ENCODE measurements at regions not wholly inside any gene's neighbourhood (a gene's known extent, or its start where the extent isn't known, plus 50 kb on each side); places are given as distances from the start of the nearest gene placed in this dataset.

DNA sequence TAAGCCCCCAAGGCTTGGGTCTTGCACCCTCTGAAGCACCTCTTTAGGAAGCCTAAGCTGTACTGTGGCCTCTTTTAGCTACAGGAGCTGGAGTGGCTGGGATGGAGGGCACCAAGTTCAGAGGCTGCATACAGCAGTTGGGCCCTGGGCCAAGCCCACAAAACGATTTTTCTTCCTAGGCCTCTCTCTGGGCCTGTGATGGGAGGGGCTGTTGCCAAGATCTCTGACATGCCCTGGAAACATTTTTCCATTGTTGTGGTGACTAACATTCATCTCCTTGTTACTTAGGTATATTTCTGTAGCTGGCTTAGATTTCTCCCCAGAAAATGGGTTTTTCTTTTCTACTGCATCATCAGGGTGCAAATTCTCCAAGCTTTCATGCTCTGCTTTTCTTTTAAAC lies 375.7 kb upstream of the NPSR1 start:
- no peaks in the 10 kb centered on the region for H3K27me3 Mint-ChIP-seq (ENCODE audit: insufficient read depth)
- no peak overlapping the region for H3K27ac Mint-ChIP-seq
- intact Hi-C loops (cut with micrococcal nuclease) = no loop called here

DNA sequence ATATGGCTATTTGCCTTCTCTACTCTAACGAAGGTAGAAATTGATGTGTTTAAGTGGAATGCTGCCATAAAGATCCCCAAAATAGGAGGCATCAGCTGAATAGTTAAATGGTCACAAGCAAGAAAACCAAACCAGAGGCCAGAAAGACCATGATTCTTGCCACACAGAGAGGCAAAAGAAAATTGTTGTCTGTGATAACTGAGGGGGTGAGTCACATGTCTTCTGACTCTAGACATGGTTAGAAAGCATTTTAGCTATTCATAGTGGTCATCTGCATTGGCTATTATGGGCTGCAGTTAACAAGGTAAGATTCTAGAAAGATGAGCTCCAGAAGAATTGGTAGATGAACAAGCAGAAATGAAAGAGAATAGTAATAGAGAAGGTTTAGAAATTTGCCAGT lies 361.4 kb upstream of the NPSR1 start:
- intact Hi-C loops (cut with micrococcal nuclease) = no loop called here
- no peaks in the 10 kb centered on the region for H3K36me3 Mint-ChIP-seq (ENCODE audit: low read depth)
- no peak for DNase-seq (ENCODE audit: low spot score)
- no peaks in the 10 kb centered on the region for H3K4me1 Mint-ChIP-seq (ENCODE audit: low read depth)
- no peaks in the 10 kb centered on the region for H3K9me3 Mint-ChIP-seq
- H3K27me3 Mint-ChIP-seq (ENCODE audit: insufficient read depth) = no peaks in the 10 kb centered on the region
- H3K27ac Mint-ChIP-seq = no peak overlapping the region
- H3K4me3 Mint-ChIP-seq = no peak overlapping the region

More for the DNA sequence above, 375.7 kb upstream of the NPSR1 start:
- no peak for DNase-seq (ENCODE audit: low spot score)
- H3K4me3 Mint-ChIP-seq = no peak overlapping the region
- H3K4me1 Mint-ChIP-seq (ENCODE audit: low read depth) = no peaks in the 10 kb centered on the region
- H3K36me3 Mint-ChIP-seq (ENCODE audit: low read depth) = no peaks in the 10 kb centered on the region
- peaks cover 16% of the 10 kb centered on the region for H3K9me3 Mint-ChIP-seq

DNA sequence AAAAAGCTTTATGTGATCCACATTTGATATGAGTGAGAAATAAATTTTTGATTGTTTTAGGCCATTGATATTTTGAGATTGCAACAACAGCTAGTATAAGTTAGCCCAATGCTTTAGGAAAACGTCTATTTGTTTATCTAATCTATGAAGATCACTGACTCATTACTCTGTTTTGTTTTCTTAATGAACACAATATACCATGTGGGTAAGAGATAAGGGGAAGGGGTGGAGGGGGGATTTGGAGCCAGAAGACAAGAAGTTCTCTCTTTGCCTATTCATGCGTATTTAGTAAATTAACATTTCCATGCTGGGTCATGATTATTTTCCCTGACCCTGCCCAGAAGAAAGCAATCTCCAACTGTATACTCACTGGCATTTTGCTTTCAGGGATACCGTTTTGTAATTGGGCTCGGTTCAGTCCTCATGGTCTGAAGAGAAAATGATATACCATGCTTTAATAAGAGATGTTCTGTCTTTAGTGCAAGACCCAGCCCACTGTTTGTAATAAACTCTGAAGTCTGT lies 359.5 kb upstream of the NPSR1 start:
- no peak overlapping the region for H3K4me3 Mint-ChIP-seq
- no peak overlapping the region for H3K27ac Mint-ChIP-seq
- intact Hi-C loops (cut with micrococcal nuclease) = no loop called here
- H3K27me3 Mint-ChIP-seq (ENCODE audit: insufficient read depth) = no peaks in the 10 kb centered on the region
- H3K36me3 Mint-ChIP-seq (ENCODE audit: low read depth) = no peaks in the 10 kb centered on the region
- DNase-seq (ENCODE audit: low spot score) = no peak
- H3K4me1 Mint-ChIP-seq (ENCODE audit: low read depth) = no peaks in the 10 kb centered on the region
- H3K9me3 Mint-ChIP-seq = no peaks in the 10 kb centered on the region

DNA sequence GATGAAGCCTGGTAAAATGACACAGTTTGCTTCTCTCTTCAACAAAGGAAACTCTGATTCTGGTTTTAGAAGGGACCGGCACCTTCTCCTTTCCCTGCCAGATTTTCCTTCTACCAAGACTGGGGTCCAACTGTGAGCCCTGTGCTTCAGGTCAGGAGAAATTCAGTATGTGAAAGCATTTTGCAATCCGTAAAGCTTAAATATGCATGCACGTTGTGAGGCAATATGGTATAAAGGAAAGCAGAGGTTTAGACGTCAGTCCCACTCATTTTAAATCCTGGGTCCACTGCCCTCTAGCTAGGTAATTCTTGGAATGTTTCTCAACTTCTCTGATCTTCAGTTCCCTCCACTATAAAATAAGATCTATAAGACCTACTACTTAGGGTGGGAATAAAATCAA lies 359.0 kb upstream of the NPSR1 start:
- H3K27me3 Mint-ChIP-seq (ENCODE audit: insufficient read depth) = no peaks in the 10 kb centered on the region
- intact Hi-C loops (cut with micrococcal nuclease) = no loop called here
- no peak overlapping the region for H3K4me3 Mint-ChIP-seq
- H3K4me1 Mint-ChIP-seq (ENCODE audit: low read depth) = no peaks in the 10 kb centered on the region
- no peak overlapping the region for H3K27ac Mint-ChIP-seq
- no peak for DNase-seq (ENCODE audit: low spot score)
- no peaks in the 10 kb centered on the region for H3K9me3 Mint-ChIP-seq
- no peaks in the 10 kb centered on the region for H3K36me3 Mint-ChIP-seq (ENCODE audit: low read depth)

DNA sequence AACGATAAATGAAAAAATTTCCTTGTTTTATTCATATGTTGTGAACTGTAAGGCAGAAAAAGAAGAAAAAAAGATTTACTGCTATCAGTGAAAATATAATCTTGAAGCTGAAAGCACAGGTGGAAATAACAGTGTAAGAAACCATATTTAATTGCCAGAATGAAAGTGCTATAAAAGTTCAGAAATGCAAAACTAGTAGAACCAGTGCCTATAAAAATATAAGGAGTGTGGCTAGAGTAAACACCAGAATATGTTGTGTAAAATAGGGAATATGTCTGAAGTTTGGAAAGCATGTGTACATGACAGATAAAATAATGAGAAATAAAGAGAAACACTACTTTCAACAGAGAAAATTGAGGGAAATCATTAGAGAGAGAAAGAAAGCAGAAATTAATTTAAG lies 350.5 kb upstream of the NPSR1 start:
- no peak overlapping the region for H3K4me3 Mint-ChIP-seq

DNA sequence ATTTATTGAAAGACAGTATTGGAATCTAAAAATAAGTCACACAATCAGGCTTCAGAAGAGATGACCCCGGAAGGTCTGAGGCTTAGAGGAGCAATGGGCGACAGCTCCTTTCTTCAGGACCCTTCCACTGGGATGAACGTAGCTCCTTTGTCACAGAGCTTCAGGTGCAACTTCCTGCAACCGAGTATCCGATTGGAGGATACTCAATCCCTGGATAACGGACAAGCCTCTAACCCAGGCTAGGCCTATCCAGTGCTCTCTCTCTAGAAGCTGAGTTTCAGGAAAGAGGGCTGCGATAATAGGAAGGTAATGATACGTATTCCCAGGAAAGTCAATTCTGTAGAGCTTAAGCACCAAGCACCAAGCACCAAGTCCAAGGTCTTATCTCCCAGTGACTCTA lies 349.4 kb upstream of the NPSR1 start:
- Mint-ChIP-seq H3K27ac (no peak overlapping the region), H3K27me3 (ENCODE audit: insufficient read depth) (no peaks in the 10 kb centered on the region), H3K9me3 (peaks cover 20% of the 10 kb centered on the region), H3K4me1 (ENCODE audit: low read depth) (no peaks in the 10 kb centered on the region), H3K4me3 (no peak overlapping the region), H3K36me3 (ENCODE audit: low read depth) (no peaks in the 10 kb centered on the region)
- intact Hi-C loops (cut with micrococcal nuclease) = no loop called here
- no peak for DNase-seq (ENCODE audit: low spot score)

More for the DNA sequence above, 350.5 kb upstream of the NPSR1 start:
- H3K27me3 Mint-ChIP-seq (ENCODE audit: insufficient read depth) = no peaks in the 10 kb centered on the region
- H3K9me3 Mint-ChIP-seq = peaks cover 14% of the 10 kb centered on the region
- intact Hi-C loops (cut with micrococcal nuclease) = no loop called here
- no peaks in the 10 kb centered on the region for H3K4me1 Mint-ChIP-seq (ENCODE audit: low read depth)
- no peaks in the 10 kb centered on the region for H3K36me3 Mint-ChIP-seq (ENCODE audit: low read depth)
- DNase-seq (ENCODE audit: low spot score) = no peak
- H3K27ac Mint-ChIP-seq = no peak overlapping the region

DNA sequence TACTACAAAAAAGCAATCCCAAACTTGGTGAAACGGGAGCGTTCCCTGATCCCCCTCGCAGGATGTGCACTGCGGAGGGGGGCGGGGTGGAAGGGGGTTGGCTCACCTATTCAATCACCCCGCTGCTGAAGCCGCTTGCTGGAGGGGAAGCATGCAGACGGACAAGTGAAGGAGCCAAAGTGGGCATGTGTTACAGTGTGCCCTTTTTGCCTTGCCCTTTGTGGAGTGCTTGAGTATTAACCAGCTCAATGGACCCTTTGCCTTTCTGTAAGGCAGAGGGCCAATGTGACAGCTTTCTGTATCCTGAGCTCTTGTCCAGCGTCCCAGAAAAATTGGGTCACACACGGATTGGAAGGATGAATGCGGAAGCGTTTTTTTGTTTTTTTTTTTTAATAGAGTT lies 348.9 kb upstream of the NPSR1 start:
- Mint-ChIP-seq H3K9me3 (peaks cover 20% of the 10 kb centered on the region), H3K4me1 (ENCODE audit: low read depth) (no peaks in the 10 kb centered on the region), H3K27ac (no peak overlapping the region), H3K36me3 (ENCODE audit: low read depth) (no peaks in the 10 kb centered on the region), H3K27me3 (ENCODE audit: insufficient read depth) (no peaks in the 10 kb centered on the region), H3K4me3 (no peak overlapping the region)
- DNase-seq (ENCODE audit: low spot score) = no peak
- intact Hi-C loops (cut with micrococcal nuclease) = no loop called here

GRCh38 chr7:34309584-34309983 lies 348.4 kb upstream of the NPSR1 start:
- peaks cover 20% of the 10 kb centered on the region for H3K9me3 Mint-ChIP-seq
- no peak for DNase-seq (ENCODE audit: low spot score)
- no peak overlapping the region for H3K27ac Mint-ChIP-seq
- H3K36me3 Mint-ChIP-seq (ENCODE audit: low read depth) = no peaks in the 10 kb centered on the region
- no peak overlapping the region for H3K4me3 Mint-ChIP-seq
- intact Hi-C loops (cut with micrococcal nuclease) = no loop called here
- H3K4me1 Mint-ChIP-seq (ENCODE audit: low read depth) = no peaks in the 10 kb centered on the region
- H3K27me3 Mint-ChIP-seq (ENCODE audit: insufficient read depth) = no peaks in the 10 kb centered on the region

DNA sequence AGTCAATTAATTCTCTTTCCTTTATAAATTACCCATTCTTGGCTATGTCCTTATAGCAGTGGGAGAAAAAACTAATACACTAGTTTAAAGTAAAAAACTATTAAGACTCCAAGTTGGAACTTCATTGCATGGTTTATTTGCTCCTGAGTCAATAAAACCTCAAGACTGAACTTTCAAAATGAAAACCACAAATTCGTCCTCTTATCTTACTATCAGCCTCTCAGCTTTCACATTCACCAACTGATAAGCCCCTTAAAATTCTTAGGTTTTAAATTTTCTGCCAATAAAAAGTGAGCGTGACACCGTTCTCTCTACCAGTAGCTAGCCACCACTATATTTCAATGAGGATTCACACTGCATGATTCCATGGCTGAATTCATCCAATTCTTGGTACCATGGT lies 346.4 kb upstream of the NPSR1 start:
- Mint-ChIP-seq H3K27me3 (ENCODE audit: insufficient read depth) (no peaks in the 10 kb centered on the region), H3K27ac (no peak overlapping the region), H3K4me3 (no peak overlapping the region), H3K4me1 (ENCODE audit: low read depth) (no peaks in the 10 kb centered on the region), H3K36me3 (ENCODE audit: low read depth) (no peaks in the 10 kb centered on the region), H3K9me3 (peaks cover 20% of the 10 kb centered on the region)
- no peak for DNase-seq (ENCODE audit: low spot score)
- intact Hi-C loops (cut with micrococcal nuclease) = no loop called here

- Mint-ChIP-seq H3K9me3 (peaks cover 20% of the 10 kb centered on the region), H3K27me3 (ENCODE audit: insufficient read depth) (no peaks in the 10 kb centered on the region), H3K27ac (no peak overlapping the region), H3K36me3 (ENCODE audit: low read depth) (no peaks in the 10 kb centered on the region), H3K4me1 (ENCODE audit: low read depth) (no peaks in the 10 kb centered on the region), H3K4me3 (no peak overlapping the region)
- no peak for DNase-seq (ENCODE audit: low spot score)
- intact Hi-C loops (cut with micrococcal nuclease) = no loop called here
These were observed 345.4 kb upstream of the NPSR1 start for GRCh38 chr7:34312624-34313023.

DNA sequence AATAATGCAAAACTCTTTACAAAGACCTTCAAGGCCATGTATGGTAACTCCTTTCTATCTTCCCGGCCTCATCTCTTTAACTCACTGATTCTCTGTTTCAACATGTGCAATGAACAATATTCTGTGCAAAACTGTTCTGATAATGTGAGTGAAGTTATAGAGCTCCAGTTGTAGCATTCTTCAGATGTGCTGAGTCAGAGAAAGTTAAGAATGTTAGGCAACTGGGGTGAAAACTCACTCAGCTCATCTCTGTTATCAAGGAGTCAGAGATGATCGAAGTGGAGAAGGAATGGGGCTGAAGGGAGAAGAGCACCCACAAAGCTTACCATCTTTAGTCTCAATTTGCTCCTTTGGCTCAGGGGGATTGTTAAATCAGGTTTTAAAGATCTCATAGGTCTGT lies 344.7 kb upstream of the NPSR1 start:
- Mint-ChIP-seq H3K4me3 (no peak overlapping the region), H3K4me1 (ENCODE audit: low read depth) (no peaks in the 10 kb centered on the region), H3K27me3 (ENCODE audit: insufficient read depth) (no peaks in the 10 kb centered on the region), H3K9me3 (peaks cover 20% of the 10 kb centered on the region), H3K36me3 (ENCODE audit: low read depth) (no peaks in the 10 kb centered on the region), H3K27ac (no peak overlapping the region)
- no peak for DNase-seq (ENCODE audit: low spot score)
- intact Hi-C loops (cut with micrococcal nuclease) = no loop called here

- Mint-ChIP-seq H3K4me1 (ENCODE audit: low read depth) (no peaks in the 10 kb centered on the region), H3K36me3 (ENCODE audit: low read depth) (no peaks in the 10 kb centered on the region), H3K27ac (no peak overlapping the region), H3K27me3 (ENCODE audit: insufficient read depth) (no peaks in the 10 kb centered on the region), H3K9me3 (peaks cover 20% of the 10 kb centered on the region), H3K4me3 (no peak overlapping the region)
- no peak for DNase-seq (ENCODE audit: low spot score)
- intact Hi-C loops (cut with micrococcal nuclease) = no loop called here
These were observed 343.0 kb upstream of the NPSR1 start for GRCh38 chr7:34315032-34315431.

DNA sequence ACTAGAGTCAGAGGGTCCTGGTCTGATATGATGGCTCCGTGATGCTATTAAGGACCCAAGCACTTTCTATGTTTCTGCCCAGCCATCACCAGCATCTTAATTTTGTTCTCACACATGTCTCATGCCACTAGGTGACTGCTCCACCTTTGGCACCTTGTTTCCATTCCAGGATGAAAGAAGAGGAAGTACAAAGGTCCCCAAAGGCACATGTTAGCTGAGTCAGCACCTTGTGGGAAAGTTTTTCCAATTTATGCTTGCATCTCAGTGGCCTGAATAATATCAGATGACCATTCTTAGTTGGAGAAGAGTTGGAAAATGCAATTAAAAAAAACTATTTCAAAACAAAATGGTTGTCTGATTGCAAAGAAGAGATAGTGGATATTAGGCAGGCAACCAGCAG lies 341.0 kb upstream of the NPSR1 start:
- intact Hi-C loops (cut with micrococcal nuclease) = no loop called here

GRCh38 chr7:34320412-34320811 lies 337.6 kb upstream of the NPSR1 start:
- Mint-ChIP-seq H3K27ac (no peak overlapping the region), H3K36me3 (ENCODE audit: low read depth) (no peaks in the 10 kb centered on the region)
- intact Hi-C loops (cut with micrococcal nuclease) = loop anchor here (2.0 kb wide), 1 partner anchor 1216 kb away; no protein-coding TSS in a partner anchor

More for the DNA sequence above, 341.0 kb upstream of the NPSR1 start:
- Mint-ChIP-seq H3K4me1 (ENCODE audit: low read depth) (no peaks in the 10 kb centered on the region), H3K27ac (no peak overlapping the region), H3K4me3 (no peak overlapping the region), H3K9me3 (peaks cover 10% of the 10 kb centered on the region), H3K36me3 (ENCODE audit: low read depth) (no peaks in the 10 kb centered on the region), H3K27me3 (ENCODE audit: insufficient read depth) (peaks cover 7% of the 10 kb centered on the region)
- no peak for DNase-seq (ENCODE audit: low spot score)

More at GRCh38 chr7:34320412-34320811, 337.6 kb upstream of the NPSR1 start:
- DNase-seq (ENCODE audit: low spot score) = no peak
- Mint-ChIP-seq H3K27me3 (ENCODE audit: insufficient read depth) (peaks cover 7% of the 10 kb centered on the region), H3K4me3 (no peak overlapping the region), H3K9me3 (no peaks in the 10 kb centered on the region), H3K4me1 (ENCODE audit: low read depth) (no peaks in the 10 kb centered on the region)
